Hematopoietic multipotent progenitor cell treated with erythropoietin and hydrocortisone succinate and interleukin-3 and kit ligand, for 4 days (in vitro differentiated cells): ENCODE measurements at regions not wholly inside any gene's neighbourhood (a gene's known extent, or its start where the extent isn't known, plus 50 kb on each side); places are given as distances from the start of the nearest gene placed in this dataset.
A peak's percentile ranks its signal among the peaks of the same experiment; 100 is the strongest.
"Not testable (repeated sequence)": the region's sequence is repeated elsewhere in the genome, so short reads cannot be mapped to it uniquely, and the experiment has no call there.

ENCODE experiments used
- DNase-seq: peaks from one replicate; pipeline ENCODE4 v3.0.0-alpha.2; 2015

DNA sequence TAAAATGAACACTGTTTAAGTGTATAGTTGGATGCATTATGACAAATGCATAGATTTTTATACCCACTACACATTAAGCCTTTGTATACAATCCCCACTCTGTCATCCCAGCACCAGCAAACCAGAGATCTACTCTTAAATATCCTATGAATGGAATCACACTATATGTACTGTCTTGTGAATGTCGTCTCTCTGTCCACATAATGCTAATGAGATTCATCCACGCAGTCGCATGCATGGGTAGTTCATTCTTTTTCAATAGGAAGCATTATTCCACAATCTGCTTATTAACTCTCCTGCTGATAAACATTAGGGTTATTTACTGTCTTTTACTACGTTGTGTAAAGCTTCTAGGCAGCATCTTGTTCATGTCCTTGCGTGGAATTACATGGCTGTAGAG is 892.3 kb downstream of the LTN1 start:
- DNase-seq = no peak

DNA sequence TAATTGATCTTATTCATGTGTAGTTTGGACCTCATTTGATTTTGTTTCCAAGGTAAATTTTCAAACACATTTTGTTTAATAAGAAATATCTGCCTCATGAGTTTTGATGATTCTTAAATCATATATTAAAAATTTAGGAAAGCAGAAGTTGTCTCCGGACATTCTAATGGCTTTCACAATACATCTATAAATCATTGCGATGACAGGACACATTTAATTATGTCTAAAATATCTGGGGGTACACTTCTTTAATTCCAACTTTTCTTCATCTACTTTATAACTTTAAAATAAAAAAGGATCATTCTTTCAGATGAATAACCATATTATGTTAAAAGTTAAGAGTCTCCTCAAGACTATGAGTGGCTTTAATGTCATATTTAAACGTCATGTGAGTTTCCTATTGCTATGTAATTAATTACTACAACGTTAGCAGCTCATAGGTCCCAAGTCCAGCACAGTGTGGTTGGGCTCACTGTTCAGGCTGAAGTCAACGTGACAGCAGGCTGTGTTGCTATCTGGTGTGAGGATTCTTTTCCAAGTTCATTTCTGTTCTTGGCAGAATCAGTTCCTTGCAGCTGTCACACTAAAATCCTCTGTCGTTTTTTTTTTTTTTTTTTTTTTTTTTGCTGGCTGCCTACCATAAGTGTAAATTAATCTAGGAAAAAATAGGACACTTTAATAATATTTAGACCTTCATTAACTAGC is 893.5 kb downstream of the LTN1 start:
- DNase-seq = peak; percentile 22

DNA sequence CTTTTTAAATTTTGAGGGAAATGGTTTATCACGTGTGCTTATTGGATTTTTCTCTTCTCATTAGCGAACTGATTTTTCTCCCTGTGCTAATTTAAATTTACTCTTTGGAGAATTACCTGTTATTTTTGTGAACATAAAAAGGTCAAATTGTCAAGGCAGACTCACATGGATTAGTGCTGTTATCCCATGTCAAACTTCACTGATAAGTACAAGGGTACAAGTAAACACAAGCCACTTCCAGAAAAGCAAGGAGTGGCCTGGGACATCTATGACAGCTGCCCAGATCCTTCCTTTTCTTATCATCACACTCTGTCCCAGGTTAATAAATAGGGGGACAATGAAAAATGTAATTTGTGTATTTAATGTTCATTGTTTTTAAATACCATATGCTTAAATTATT is 901.2 kb downstream of the LTN1 start:
- DNase-seq = no peak

DNA sequence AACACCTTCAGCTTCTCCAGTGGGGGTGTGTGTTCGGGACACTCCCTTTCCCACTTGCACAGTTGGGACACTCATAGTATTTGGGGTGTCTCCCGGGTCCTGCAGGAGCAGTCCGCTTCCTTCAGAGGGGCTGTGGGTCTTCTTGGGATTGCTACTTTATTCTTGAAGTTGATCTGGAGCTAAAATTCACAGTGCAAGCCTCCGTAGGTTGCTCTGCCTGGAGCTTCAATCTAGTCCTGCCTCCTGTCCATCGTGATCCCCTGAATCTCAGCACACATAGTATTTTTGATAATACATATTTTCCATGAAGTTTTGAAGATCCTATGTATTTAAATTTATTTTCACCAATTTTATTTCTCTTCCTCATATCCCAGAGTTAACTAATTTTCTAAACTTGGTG is 902.1 kb downstream of the LTN1 start:
- DNase-seq = no peak

DNA sequence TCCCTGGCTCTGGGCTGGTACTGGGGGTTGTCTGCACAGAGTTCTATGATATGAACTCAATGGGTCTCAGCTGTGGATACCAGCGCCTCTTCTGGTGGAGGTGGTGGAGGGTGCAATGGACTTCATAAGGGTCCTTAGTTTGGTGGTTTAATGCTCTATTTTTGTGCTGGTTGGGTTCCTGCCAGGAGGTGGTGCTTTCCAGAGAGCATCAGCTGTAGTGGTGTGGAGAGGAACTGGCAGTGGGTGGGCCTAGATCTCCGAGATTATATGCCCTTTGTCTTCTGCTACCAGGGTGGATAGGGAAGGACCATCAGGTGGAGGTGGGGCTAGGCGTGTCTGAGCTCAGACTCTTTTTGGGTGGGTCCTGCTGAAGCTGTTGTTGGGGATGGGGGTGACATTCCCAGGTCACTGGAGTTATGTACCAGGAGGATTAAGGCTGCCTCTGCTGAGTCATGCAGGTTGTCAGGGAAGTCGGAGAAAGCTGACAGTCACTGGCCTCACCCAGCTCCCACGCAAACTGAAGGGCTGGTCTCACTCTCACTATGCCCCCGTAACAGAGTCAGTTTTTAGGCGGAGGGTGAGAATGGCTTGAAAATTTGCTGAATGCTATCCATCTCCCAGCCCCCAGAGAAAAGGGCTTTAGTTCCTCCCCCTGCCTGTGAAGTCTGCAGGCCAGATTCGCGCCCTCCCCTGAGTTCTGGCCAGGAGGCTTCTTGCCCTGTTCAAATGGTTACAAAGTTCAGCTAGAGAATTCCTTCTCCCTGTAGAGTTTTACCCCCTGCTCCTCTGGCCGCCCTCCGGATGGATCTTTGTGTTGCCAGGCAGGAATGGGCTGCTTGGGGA is 902.9 kb downstream of the LTN1 start:
- peak; percentile 31 for DNase-seq

DNA sequence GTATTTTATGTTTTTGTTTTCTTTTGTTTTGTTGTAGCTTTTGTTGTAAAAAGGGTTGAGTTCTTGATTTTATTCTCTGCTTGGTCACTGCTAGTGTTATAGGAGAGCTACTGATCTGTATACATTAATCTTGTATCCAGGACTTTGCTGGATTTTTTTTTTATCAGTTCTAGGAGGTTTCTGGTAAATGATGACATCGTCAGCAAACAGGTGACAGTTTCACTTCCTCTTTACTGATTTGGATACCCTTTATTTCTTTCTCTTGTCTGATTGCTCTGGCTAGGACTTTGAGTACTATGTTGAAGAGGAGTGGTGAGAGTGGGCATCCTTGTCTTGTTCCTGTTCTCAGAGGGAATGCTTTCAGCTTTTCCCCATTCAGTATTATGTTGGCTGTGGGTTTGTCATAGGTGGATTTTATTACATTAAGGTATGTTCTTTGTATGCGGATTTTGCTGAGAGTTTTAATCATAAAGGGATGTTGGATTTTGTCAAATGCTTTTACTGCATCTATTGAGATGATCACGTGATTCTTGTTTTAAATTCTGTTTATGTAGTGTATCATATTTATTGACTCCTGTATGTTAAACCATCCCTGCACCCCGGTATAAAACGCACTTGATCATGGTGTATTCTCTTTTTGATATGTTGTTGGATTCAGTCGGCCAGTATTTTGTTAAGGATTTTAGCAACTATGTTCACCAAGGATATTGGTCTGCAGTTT is 905.7 kb downstream of the LTN1 start:
- DNase-seq = no peak

DNA sequence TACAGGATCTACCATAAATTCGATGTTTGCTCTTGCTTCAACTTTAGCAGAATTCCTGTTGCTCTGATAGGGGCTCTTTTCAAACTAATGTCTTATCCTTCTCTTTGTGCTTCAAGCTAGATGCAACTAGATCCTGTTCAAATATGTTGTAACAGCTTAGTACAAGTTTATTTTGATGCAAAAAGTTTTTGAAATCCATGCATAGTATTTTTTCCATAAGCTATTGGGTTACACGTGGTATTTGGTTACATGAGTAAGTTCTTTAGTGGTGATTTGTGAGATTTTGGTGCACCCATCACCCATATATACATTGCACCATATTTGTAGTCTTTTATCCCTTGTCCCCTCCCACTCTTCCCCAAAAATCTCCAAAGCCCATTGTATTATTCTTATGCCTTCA is 907.7 kb downstream of the LTN1 start:
- DNase-seq = no peak

DNA sequence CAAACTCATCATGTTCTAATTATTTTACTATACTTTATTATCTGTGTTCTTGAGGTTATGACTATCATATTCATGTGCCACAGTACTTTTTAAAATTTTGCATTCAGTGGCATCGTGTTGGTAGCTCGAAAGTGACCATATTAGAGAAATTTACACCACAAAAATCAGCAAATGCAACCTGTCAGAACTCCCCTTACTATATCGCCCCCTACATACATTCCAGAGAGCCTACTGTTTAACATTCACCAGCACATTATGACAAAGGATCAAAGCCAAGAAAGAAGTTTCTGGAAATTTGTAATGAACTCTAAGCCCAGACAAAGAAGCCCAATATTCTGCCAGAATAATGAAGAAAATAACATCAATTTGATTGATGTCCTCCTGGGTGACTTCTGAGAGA is 909.3 kb downstream of the LTN1 start:
- no peak for DNase-seq

DNA sequence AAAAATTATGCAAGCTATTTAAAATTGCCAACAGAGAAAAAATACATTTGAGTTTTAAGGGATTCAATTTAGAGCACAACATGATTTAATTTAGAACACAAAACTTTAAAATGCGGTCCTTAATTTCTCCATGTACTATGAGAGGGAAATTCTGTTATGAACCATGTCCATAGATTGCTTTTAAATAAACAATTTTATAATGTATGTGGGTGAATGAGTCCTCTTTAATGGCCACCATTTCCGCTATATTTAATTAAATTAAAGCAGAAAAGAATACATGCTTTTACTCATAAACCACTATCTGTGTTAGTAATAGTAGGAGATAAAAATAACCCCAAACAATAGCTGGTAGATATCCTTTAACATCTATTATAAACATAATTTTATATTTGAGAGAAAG is 914.6 kb downstream of the LTN1 start:
- DNase-seq = no peak

DNA sequence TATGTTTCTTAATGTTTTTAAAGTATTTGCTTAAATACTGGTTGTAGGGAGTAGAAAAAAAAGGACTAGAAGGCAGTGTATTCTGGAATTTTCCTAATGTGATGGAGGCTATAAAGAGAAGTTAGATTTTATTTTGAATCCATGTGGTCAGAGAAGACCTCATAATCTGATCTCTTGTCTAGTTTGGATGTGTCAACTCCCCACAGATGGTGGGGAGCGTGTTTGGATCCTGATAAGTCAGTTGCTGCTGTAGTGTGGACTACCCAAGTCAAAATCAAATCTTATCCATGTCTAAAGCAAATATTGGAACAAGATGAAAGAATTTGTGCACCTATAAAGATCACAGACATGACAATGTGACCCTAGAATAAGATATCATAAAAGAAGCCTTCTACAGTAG is 918.0 kb downstream of the LTN1 start:
- DNase-seq = no peak

DNA sequence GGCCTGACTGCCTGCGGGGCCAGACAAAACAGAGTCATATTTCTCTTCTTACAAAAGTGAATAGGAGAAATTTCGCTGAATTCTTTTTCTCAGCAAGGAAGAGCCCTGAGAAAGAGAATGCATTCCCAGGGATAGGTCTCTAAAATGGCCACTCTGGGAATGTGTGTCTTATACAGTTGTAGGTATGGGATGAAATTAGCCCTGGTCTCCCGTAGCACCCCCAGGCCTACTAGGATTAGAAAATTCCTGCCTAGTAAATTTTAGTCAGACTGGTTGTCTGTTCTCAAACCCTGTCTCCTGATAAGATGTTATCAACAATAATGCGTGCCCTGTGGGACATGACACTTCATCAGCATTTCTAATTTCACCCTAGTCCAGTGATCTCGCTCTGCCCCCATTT is 920.1 kb downstream of the LTN1 start:
- DNase-seq = no peak

DNA sequence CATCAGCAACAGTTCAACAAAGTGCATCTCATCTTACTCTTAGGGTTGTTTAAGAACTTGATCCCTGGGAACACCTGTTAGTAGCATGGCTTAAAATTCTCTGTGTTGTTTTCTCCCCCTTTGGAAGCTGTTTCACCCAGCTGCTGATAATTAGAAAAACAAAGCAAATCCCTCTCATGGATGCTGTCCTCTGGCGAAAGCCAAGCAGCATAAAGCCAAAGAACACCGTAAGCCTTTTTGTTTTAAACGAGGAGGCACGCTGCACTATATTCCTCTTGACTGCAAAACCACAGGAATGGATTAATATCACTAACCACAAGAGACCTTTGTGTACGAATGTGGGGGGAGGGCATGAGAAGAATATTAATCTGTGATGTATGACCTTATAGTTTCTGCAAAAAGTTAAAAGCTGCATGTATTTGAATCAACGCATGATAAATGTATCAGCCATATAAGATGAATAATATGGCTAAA is 923.2 kb downstream of the LTN1 start:
- DNase-seq = peak; percentile 12

DNA sequence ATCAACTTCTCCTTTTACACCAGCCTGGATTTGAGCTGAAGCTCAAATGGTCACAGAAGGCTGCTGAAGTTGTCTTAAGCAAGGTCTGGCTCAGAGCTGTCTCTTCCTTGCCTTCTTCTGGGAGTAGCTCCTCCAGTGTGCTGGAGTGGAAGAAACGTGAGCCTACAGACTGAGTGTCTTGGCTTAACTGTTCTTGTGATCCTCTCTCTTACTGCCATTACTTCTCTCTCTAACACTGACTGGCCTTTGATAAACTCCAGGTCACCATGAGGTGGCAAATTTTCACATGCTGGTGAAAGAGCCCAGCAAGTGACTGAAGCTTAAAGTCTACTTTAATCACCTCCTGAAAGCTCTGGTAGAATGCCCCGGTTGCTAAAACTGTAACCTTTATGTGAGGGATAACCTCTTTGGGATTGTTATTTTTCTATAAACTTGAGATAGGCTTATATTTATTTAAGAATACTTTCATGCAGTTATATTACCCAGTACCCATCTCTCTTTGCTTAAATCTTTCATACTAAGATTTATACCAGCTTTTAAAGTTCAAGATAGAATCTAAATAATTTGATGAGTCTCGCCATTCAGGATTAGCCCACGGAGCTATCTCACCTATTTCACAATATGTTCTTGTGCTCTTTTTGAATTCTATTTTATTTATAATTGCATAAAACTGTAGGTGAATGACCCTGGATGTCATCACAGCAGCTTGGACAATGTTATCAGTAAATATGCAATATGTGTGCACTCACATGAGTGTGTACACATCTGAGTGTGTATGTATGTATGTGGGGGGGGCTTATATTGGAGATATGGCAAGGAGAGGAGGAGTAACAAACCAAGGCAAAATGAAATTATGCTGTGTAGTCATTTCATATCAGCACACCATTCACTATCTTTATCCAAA is 924.0 kb downstream of the LTN1 start:
- DNase-seq = peak; percentile 2

DNA sequence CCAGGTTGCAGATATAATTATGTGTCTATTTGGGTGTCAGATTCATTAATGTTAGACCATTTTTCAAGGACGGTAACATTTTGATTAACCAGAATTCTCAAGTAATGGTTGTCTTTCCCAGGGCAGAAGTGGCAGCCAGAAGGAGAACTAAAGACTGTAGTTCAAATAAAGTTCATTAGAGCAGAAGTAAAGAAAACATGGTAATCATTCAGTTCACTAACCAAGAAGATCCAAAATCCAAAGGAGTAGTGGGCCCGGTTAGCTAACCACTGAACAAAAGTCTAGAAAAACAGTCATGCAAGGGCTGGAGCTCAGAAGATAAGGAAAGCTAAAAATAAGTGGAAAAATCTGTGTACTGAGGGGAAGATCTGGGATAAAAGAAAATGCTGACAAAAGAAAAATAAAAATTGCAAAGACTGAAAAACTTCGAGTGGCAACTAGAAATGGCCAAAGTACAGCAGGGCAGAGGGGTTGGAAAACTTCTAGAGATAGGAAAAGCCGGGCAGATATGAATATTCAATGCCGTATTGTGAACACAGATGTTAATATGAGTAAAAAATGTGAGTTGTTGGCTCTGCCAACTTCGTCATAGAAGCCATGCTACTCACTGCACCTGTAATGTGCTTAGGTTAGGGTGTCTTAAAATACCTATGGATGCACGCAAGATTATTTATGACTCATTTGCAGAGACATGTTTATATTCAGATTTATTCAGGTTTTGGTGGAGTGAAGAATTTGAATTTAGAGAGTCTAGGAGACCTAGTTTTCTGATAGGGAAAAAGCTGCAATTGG is 925.9 kb downstream of the LTN1 start:
- DNase-seq = no peak

DNA sequence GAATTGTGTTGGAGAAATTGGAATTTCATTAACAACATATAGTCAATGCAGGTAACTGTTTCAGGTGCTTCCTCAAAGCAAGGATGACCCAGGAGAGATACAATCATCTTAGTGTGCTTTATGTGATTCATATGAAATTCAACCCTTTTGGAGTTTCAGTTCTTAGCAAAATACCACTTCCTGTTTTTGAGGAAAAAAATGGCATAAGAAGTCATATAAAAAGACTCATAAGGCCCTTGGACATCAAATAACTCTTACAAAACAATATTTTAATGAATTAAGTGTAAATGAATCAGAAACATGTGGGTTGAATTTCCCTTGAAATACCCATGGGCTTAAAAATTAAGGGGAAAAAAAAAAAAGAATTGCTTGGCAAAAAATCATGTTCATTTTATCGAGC is 926.6 kb downstream of the LTN1 start:
- DNase-seq = peak; percentile 19

DNA sequence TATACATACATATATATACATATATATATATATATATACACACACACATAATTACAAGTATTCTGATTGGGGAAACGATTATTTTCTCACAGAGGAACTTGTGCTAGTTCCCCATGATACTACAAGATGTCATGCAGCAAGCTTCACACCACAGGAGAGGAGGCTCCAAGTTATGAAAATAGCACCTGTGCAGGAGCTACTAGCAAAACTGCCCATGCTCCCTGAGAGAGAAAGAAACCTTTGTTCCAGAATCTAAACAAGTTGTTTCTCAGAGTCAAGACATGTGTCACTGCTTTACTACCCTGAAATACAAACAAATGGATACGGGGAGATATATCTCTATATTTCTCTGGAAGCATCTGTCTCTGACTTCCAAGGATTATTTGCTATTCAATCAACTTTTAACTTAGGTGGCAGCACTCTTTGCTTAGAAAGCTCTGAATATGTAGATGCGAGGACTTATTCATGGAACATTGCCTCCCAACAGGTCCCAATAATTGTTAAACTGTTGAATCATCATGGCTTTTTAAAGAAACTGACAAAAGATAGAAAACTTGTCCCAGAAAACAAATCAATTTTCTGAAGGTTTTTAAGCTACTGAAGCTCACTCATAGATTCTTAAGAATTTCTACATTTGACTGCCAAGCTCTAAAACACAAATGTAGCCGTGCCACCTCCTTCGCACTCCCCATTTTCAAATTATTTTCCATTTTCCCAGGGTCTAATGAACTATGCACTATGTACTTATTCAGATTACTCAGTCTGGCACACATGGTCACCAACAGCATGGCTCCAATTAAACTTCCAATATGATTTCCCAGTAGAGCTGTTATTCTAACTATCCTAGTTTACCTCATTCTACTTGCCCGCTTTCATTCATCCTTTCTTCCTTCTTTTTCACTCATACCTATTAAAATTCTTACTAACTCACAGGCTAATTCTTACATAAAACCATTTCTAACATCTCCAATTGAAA is 929.1 kb downstream of the LTN1 start:
- DNase-seq = no peak

DNA sequence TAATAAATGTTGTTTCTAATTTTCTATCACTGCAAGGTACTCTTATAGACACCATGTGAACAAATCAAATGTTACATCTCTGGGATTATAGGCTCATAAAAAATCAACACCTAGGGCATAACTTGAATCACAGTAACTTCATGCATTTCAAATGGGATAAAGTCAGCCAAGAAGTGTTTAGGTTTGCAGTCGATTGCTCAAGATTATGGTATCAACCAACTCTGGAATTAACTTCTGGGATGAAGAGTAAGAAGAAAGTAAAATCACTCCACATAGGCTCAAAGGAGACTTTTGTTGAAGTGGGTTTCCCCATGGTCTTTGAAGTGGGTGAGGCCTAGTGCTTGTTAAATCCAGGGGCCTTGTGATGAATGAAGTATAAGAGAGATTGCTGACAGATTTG is 939.7 kb downstream of the LTN1 start:
- not testable (repeated sequence) for DNase-seq

DNA sequence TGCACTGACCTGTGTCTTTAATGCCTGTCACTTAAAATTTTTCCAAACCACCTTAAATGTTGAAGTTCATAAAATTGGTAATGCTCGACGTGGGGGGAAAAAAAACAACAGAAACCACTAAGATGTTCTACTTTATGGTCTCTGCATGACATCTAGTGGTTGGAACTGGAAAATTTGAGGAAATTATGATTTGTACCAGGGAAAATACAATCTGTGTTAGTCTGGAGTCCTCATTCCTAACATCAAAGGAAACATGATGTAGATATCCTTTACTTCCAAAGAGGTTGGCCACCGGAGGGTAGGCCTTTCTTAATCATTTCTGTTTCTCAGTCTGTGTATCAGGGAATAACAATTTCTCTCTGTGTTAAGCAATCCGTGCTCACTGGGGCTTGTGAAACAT is 941.0 kb downstream of the LTN1 start:
- peak; percentile 59 for DNase-seq

DNA sequence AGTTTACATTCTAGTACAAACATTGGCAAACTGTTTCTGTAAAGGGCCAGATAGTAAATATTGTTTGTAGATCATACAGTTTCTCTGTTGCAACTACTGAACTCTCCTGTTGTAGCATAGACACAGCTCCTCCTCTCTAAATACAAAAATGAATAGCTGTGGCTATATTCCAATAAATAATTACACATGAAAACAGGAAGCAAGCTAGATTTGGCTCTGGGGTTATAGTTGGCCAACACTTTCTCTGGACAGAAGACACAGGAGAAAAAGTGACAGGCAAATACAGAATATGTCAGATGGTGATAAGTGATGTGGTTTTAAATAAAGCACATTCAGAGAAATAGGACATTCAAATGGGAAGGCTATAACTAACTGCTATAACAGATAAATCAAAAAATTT is 957.0 kb downstream of the LTN1 start:
- not testable (repeated sequence) for DNase-seq

DNA sequence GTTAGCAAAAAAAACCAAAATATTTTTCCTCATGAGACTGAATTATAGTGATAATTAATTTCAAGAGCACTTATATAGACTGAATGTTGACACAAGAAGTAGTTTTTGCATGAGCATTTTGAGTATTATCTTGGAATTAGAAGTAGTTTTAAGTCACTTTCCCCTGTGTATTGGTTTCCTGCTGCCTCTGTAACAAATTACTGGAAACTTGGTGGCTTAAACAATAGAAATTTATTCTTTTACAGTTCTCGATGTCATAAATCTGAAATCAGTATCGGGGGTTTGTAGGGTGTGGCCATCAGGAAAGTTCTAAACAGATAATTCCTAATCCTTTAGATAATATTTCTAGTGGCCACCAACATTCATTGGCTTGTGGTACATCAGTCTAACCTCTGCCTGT is 957.8 kb downstream of the LTN1 start:
- DNase-seq = not testable (repeated sequence)
